IMR-90 (cell line): ENCODE measurements at regions not wholly inside any gene's neighbourhood (a gene's known extent, or its start where the extent isn't known, plus 50 kb on each side); places are given as distances from the start of the nearest gene placed in this dataset.

Source experiments
- ATAC-seq: fragments of 200-7000 bp; cut with Tn5 transposase; 2 replicates; pipeline ENCODE4 v1.9.1; 2020; ENCODE audit warnings: low read depth, mild to moderate bottlenecking, moderate library complexity
- BruUV-seq: library from RNA; stranded (reverse); fragments of 400-500 nt; replicated peaks from 2 replicates; lab custom pipeline; 2021; lab: Mats Ljungman, UMichigan
- CTCF ChIA-PET: fragments of 300-600 bp; formaldehyde crosslinking; extraction: SDS; loops from one replicate; lab custom pipeline; 2021; ENCODE audit warnings: antibody characterized with exemption; lab: Yijun Ruan, JAX
- POLR2A ChIA-PET: fragments of 300-600 bp; sonication (Branson Sonifier 250); formaldehyde crosslinking; loops from one replicate; lab custom pipeline; 2022; ENCODE audit warnings: antibody characterized with exemption; ENCODE audit not compliant: unreplicated experiment; lab: Charles Lee
- DNase-seq: peaks from one replicate; pipeline ENCODE4 v3.0.0; 2013
- H2AFZ ChIP-seq: replicated peaks from 2 replicates; pipeline ENCODE3; 2013; ENCODE audit warnings: low read length, mild to moderate bottlenecking; ENCODE audit not compliant: poor library complexity
- H2AK5ac ChIP-seq: 2 replicates; pipeline ENCODE4 v1.6.1; 2013; ENCODE audit warnings: low read depth, low read length, inconsistent platforms
- H2AK9ac ChIP-seq: replicated peaks from 2 replicates; pipeline ENCODE3; 2013; ENCODE audit warnings: mild to moderate bottlenecking, low read depth, low read length, moderate library complexity; ENCODE audit not compliant: poor library complexity
- H2BK120ac ChIP-seq: 2 replicates; pipeline ENCODE4 v1.6.1; 2013; ENCODE audit warnings: low read depth, low read length, inconsistent platforms
- H2BK15ac ChIP-seq: 3 replicates; pipeline ENCODE4 v1.6.1; 2013; ENCODE audit warnings: low read depth, low read length, inconsistent platforms
- H2BK20ac ChIP-seq: 2 replicates; pipeline ENCODE4 v1.6.1; 2013; ENCODE audit warnings: low read depth, mild to moderate bottlenecking, inconsistent platforms, low read length, moderate library complexity
- H2BK5ac ChIP-seq: 2 replicates; pipeline ENCODE4 v1.6.1; 2013; ENCODE audit warnings: mild to moderate bottlenecking, low read depth, low read length, inconsistent platforms; ENCODE audit not compliant: poor library complexity, severe bottlenecking
- H3K14ac ChIP-seq: replicated peaks from 2 replicates; pipeline ENCODE4 v1.6.1; 2013; ENCODE audit warnings: low read depth, low read length, inconsistent platforms
- H3K18ac ChIP-seq: 2 replicates; pipeline ENCODE4 v1.6.1; 2013; ENCODE audit warnings: low read depth, low read length, control low read depth
- H3K23ac ChIP-seq: 2 replicates; pipeline ENCODE4 v1.6.1; 2013; ENCODE audit warnings: low read depth, low read length, inconsistent platforms
- H3K27ac ChIP-seq: 2 replicates; pipeline ENCODE4 v1.5.1; 2013; ENCODE audit warnings: mild to moderate bottlenecking, control low read depth, low read length; ENCODE audit not compliant: insufficient read depth
- H3K27me3 ChIP-seq: 2 replicates; pipeline ENCODE4 v1.6.1; 2013; ENCODE audit warnings: low read length; ENCODE audit not compliant: control insufficient read depth, insufficient read depth
- H3K36me3 ChIP-seq: 2 replicates; pipeline ENCODE4 v1.6.1; 2013; ENCODE audit warnings: low read length, mixed read lengths; ENCODE audit not compliant: control insufficient read depth, insufficient read depth
- H3K4ac ChIP-seq: 2 replicates; pipeline ENCODE4 v1.6.1; 2013; ENCODE audit warnings: low read depth, low read length, inconsistent platforms
- H3K4me1 ChIP-seq: 2 replicates; pipeline ENCODE4 v1.6.1; 2013; ENCODE audit warnings: low read length, mixed read lengths; ENCODE audit not compliant: control insufficient read depth, insufficient read depth
- H3K4me2 ChIP-seq: 2 replicates; pipeline ENCODE4 v1.6.1; 2013; ENCODE audit warnings: low read depth, mild to moderate bottlenecking, control low read depth, low read length, moderate library complexity
- H3K4me3 ChIP-seq: 2 replicates; pipeline ENCODE4 v1.5.1; 2013; ENCODE audit warnings: low read depth, mild to moderate bottlenecking, control low read depth, low read length, moderate library complexity; ENCODE audit not compliant: insufficient read depth
- H3K56ac ChIP-seq: 2 replicates; pipeline ENCODE4 v1.6.1; 2013; ENCODE audit warnings: low read length, inconsistent platforms; ENCODE audit not compliant: insufficient read depth; ENCODE audit errors: extremely low read depth
- H3K79me1 ChIP-seq, 2 experiments: 2 replicates each; pipeline ENCODE4 v1.6.1; 2013; ENCODE audit warnings: low read length in 2 of 2, inconsistent platforms in 1 of 2, low read depth in 1 of 2
- H3K9ac ChIP-seq: 2 replicates; pipeline ENCODE4 v1.6.1; 2013; ENCODE audit warnings: low read depth, low read length, control low read depth
- H3K9me1 ChIP-seq: 2 replicates; pipeline ENCODE4 v1.6.1; 2013; ENCODE audit warnings: low read length, inconsistent platforms; ENCODE audit not compliant: insufficient read depth
- H3K9me3 ChIP-seq: 2 replicates; pipeline ENCODE4 v1.6.1; 2013; ENCODE audit warnings: low read length; ENCODE audit not compliant: control insufficient read depth, insufficient read depth
- H4K20me1 ChIP-seq: 2 replicates; pipeline ENCODE4 v1.6.1; 2013; ENCODE audit warnings: low read length, inconsistent platforms; ENCODE audit not compliant: insufficient read depth
- H4K5ac ChIP-seq: 2 replicates; pipeline ENCODE4 v1.6.1; 2013; ENCODE audit warnings: mild to moderate bottlenecking, low read depth, low read length, control low read depth
- H4K8ac ChIP-seq, 2 experiments: 2 replicates each; pipeline ENCODE4 v1.6.1; 2013; ENCODE audit warnings: low read depth in 2 of 2, low read length in 2 of 2, control low read depth in 1 of 2, inconsistent platforms in 1 of 2
- H4K91ac ChIP-seq: 2 replicates; pipeline ENCODE4 v1.6.1; 2013; ENCODE audit warnings: low read depth, low read length, inconsistent platforms; ENCODE audit not compliant: insufficient read depth
- BHLHE40 ChIP-seq: fragments of 150-350 bp; IDR thresholded peaks from 2 replicates; pipeline ENCODE4 v1.6.1; 2016; ENCODE audit warnings: mild to moderate bottlenecking, low read depth, low read length
- CEBPB ChIP-seq: IDR thresholded peaks from 2 replicates; pipeline ENCODE4 v1.6.1; 2012; ENCODE audit warnings: low read depth, low read length, improper control_type of control experiment
- CHD1 ChIP-seq: IDR thresholded peaks from 2 replicates; pipeline ENCODE4 v1.6.1; 2012; ENCODE audit warnings: low read depth, low read length, improper control_type of control experiment
- CTCF ChIP-seq: conservative IDR thresholded peaks from 2 replicates; pipeline ENCODE4 v1.5.1; 2012; ENCODE audit warnings: mild to moderate bottlenecking, low read depth, low read length, improper control_type of control experiment
- FOS ChIP-seq: fragments of 150-350 bp; IDR thresholded peaks from 2 replicates; pipeline ENCODE4 v1.6.1; 2016; ENCODE audit warnings: low read depth, low read length
- MAFK ChIP-seq: IDR thresholded peaks from 2 replicates; pipeline ENCODE4 v1.6.1; 2012; ENCODE audit warnings: low read depth, low read length, improper control_type of control experiment
- MAZ ChIP-seq: IDR thresholded peaks from 2 replicates; pipeline ENCODE4 v1.6.1; 2012; ENCODE audit warnings: low read depth, mild to moderate bottlenecking, low read length, improper control_type of control experiment, moderate library complexity, borderline replicate concordance
- MXI1 ChIP-seq: IDR thresholded peaks from 2 replicates; pipeline ENCODE4 v1.6.1; 2012; ENCODE audit warnings: low read depth, mild to moderate bottlenecking, low read length, moderate library complexity, borderline replicate concordance
- NFE2L2 ChIP-seq: fragments of 150-350 bp; IDR thresholded peaks from 2 replicates; pipeline ENCODE4 v1.6.1; 2016; ENCODE audit warnings: low read depth, mild to moderate bottlenecking, low read length
- POLR2A ChIP-seq: IDR thresholded peaks from 2 replicates; pipeline ENCODE4 v1.6.1; 2012; ENCODE audit warnings: mild to moderate bottlenecking, low read depth, low read length
- RAD21 ChIP-seq: IDR thresholded peaks from 2 replicates; pipeline ENCODE4 v1.6.1; 2012; ENCODE audit warnings: low read length, improper control_type of control experiment
- RCOR1 ChIP-seq: IDR thresholded peaks from 2 replicates; pipeline ENCODE4 v1.6.1; 2012; ENCODE audit warnings: mild to moderate bottlenecking, low read length, improper control_type of control experiment; ENCODE audit not compliant: insufficient replicate concordance
- RFX5 ChIP-seq: IDR thresholded peaks from 2 replicates; pipeline ENCODE4 v1.8.0; 2012; ENCODE audit warnings: low read depth, mild to moderate bottlenecking, low read length, moderate library complexity
- SMC3 ChIP-seq: fragments of 150-350 bp; IDR thresholded peaks from 2 replicates; pipeline ENCODE4 v1.6.1; 2016; ENCODE audit warnings: low read depth, mild to moderate bottlenecking, antibody characterized with exemption, low read length, moderate library complexity
- WGBS, 2 experiments: methylation state at CpG; one replicate each; pipeline versions ENCODE4 v1.1.5 to v1.1.7; 2013; ENCODE audit warnings: missing lambda C conversion rate in 2 of 2; ENCODE audit not compliant: insufficient read length in 1 of 2; ENCODE audit errors: extremely low coverage in 2 of 2; 5-methylcytosine and 5-hydroxymethylcytosine counted together
- dilution Hi-C: fragments of 300-500 bp; cut with HindIII; formaldehyde crosslinking; loops from one replicate; pipeline ENCODE4 v1.14.3; 2018; ENCODE audit warnings: low sequenced_read_pairs; ENCODE audit not compliant: unreplicated experiment
- in situ Hi-C: fragments of 300-500 bp; cut with MboI; formaldehyde crosslinking; loops from 3 replicates; pipeline ENCODE4 v1.14.3; 2019; ENCODE audit warnings: low sequenced_read_pairs, inconsistent platforms, mixed read lengths
- intact Hi-C: fragments of 100-400 bp; cut with micrococcal nuclease; formaldehyde crosslinking; loops from 2 replicates; pipeline ENCODE4 v1.10.0; 2022
- TF ChIP-seq, protein P1 (sequence below): fragments of 150-350 bp; IDR thresholded peaks from 2 replicates; pipeline ENCODE4 v1.6.1; 2017; ENCODE audit warnings: mild to moderate bottlenecking, antibody characterized with exemption, low read length, low read depth
- TF ChIP-seq, protein P2 (sequence below): fragments of 150-350 bp; IDR thresholded peaks from 2 replicates; pipeline ENCODE4 v1.6.1; 2016; ENCODE audit warnings: low read depth, mild to moderate bottlenecking, low read length, moderate library complexity, borderline replicate concordance

- 0 out of 2 replicates have a peak overlapping the region, but pooled peaks have one; percentile 40 for H3K4ac ChIP-seq
- CTCF ChIA-PET, result no interaction called here
- peak overlapping the region; percentile 8; the same call in 1 of the 2 replicates for H2BK120ac ChIP-seq
- H3K18ac ChIP-seq, result no peak overlapping the region
- H4K8ac ChIP-seq, result no peak overlapping the region
- H3K4me1 ChIP-seq, result peaks cover 12% of the 10 kb centered on the region
- H3K56ac ChIP-seq, result no peak overlapping the region
- no peak overlapping the region for H3K23ac ChIP-seq
- H4K91ac ChIP-seq, result no peak overlapping the region
- intact Hi-C loops (no loop called here), in situ Hi-C loops (no loop called here), dilution Hi-C loops (no loop called here)
- no peak overlapping the region for H3K4me3 ChIP-seq
- no peak overlapping the region for H2AFZ ChIP-seq
- H2AK9ac ChIP-seq, result no peak overlapping the region
- H4K5ac ChIP-seq, result no peak overlapping the region
- DNase-seq (no peak), ATAC-seq (no peak)
- no peak overlapping the region for H3K27ac ChIP-seq
- H3K79me1 ChIP-seq, result no peaks in the 10 kb centered on the region
- no peak overlapping the region for H2BK5ac ChIP-seq
- no peak overlapping the region for H2AK5ac ChIP-seq
- no peak overlapping the region for H2BK20ac ChIP-seq
- H3K9ac ChIP-seq, result no peak overlapping the region
- H3K14ac ChIP-seq, result 0 out of 2 replicates have a peak overlapping the region, but pooled peaks have one; percentile 68
- no peaks in the 10 kb centered on the region for H4K20me1 ChIP-seq
- no peaks in the 10 kb centered on the region for H3K27me3 ChIP-seq
- no peak for TF ChIP-seq MAZ
- TF ChIP-seq CTCF, result no peak
- TF ChIP-seq RCOR1, result no peak
- TF ChIP-seq POLR2A, result no peak
- TF ChIP-seq FOS, result no peak
- TF ChIP-seq RAD21, result no peak
- TF ChIP-seq MAFK, result no peak
- no peak for TF ChIP-seq NFE2L2
- no peak for TF ChIP-seq CEBPB
- TF ChIP-seq BHLHE40, result no peak
- TF ChIP-seq, protein P1, sequence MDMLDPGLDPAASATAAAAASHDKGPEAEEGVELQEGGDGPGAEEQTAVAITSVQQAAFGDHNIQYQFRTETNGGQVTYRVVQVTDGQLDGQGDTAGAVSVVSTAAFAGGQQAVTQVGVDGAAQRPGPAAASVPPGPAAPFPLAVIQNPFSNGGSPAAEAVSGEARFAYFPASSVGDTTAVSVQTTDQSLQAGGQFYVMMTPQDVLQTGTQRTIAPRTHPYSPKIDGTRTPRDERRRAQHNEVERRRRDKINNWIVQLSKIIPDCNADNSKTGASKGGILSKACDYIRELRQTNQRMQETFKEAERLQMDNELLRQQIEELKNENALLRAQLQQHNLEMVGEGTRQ, result no peak
- TF ChIP-seq SMC3, result no peak
- no peak for TF ChIP-seq RFX5
- no peak for TF ChIP-seq CHD1
- no peak for TF ChIP-seq MXI1
- TF ChIP-seq, protein P2, sequence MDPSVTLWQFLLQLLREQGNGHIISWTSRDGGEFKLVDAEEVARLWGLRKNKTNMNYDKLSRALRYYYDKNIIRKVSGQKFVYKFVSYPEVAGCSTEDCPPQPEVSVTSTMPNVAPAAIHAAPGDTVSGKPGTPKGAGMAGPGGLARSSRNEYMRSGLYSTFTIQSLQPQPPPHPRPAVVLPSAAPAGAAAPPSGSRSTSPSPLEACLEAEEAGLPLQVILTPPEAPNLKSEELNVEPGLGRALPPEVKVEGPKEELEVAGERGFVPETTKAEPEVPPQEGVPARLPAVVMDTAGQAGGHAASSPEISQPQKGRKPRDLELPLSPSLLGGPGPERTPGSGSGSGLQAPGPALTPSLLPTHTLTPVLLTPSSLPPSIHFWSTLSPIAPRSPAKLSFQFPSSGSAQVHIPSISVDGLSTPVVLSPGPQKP, result no peak
- peaks cover 20% of the 10 kb centered on the region for H3K9me1 ChIP-seq
- WGBS, 2 experiments, result no CpG with 5 or more reads among the region's 2 CpGs
- no peaks in the 10 kb centered on the region for H3K9me3 ChIP-seq
- POLR2A ChIA-PET, result no interaction called here
- H3K4me2 ChIP-seq, result no peak overlapping the region
- BruUV-seq, result no TSS peak
- H2BK15ac ChIP-seq, result no peak overlapping the region
- H3K36me3 ChIP-seq, result no peaks in the 10 kb centered on the region
Observed at GRCh38 chr6:4667591-4667990, 108.6 kb upstream of the CDYL start.
